ENCODE measurements at regions not wholly inside any gene's neighbourhood (a gene's known extent, or its start where the extent isn't known, plus 50 kb on each side); places are given as distances from the start of the nearest gene placed in this dataset.
"Not testable (repeated sequence)": the region's sequence is repeated elsewhere in the genome, so short reads cannot be mapped to it uniquely, and the experiment has no call there.

GRCh38 chr12:97656548-97656947, 193.9 kb downstream of the RMST start:
- H3K4me3 ChIP-seq; H3K9me1 ChIP-seq (ENCODE audit: control insufficient read depth, insufficient read depth, low read length); H3K36me3 ChIP-seq (ENCODE audit: control insufficient read depth, insufficient read depth, low read length); H3K27me3 ChIP-seq (ENCODE audit: control insufficient read depth in 2 of 2, insufficient read depth in 2 of 2, low read length in 2 of 2); H3K4me1 ChIP-seq (replicated peaks in 1 of 2; ENCODE audit: control insufficient read depth in 2 of 2, insufficient read depth in 2 of 2, low read length in 2 of 2); BruUV-seq (replicated peaks); ATAC-seq; in situ Hi-C loops (cut with MboI); H3K9ac ChIP-seq (ENCODE audit: insufficient read depth in 1 of 2, low read depth in 2 of 2, low read length in 2 of 2); H3K79me2 ChIP-seq (ENCODE audit: control insufficient read depth, insufficient read depth, low read length); FAIRE-seq; H2AFZ ChIP-seq (ENCODE audit: low read depth, low read length); DNase-seq (ENCODE audit: extremely low read depth in 1 of 4, low spot score in 3 of 4); H3K27ac ChIP-seq (ENCODE audit: extremely low read depth, low read depth, low read length); H3K4me2 ChIP-seq (ENCODE audit: insufficient read depth, low read length); H3K9me3 ChIP-seq (replicated peaks; ENCODE audit: control insufficient read depth, insufficient read depth, low read depth, low read length); intact Hi-C loops (cut with micrococcal nuclease); CTCF ChIA-PET (ENCODE audit: low intra/inter-chr PET ratio); POLR2A ChIA-PET; H4K20me1 ChIP-seq (replicated peaks; ENCODE audit: control insufficient read depth, insufficient read depth, low read length): not testable (repeated sequence)
- 1% methylated on average over 8 of the region's 19 CpGs for WGBS (ENCODE audit: insufficient coverage, low coverage, missing lambda C conversion rate)

GRCh38 chr12:97659117-97659880, 196.7 kb downstream of the RMST start:
- H3K9me3 ChIP-seq (replicated peaks; ENCODE audit: control insufficient read depth, insufficient read depth, low read depth, low read length): no peaks in the 10 kb centered on the region; the same call in 1 of the 2 replicates
- no peak overlapping the region for H3K4me2 ChIP-seq (ENCODE audit: insufficient read depth, low read length)
- no peaks in the 10 kb centered on the region for H3K9me1 ChIP-seq (ENCODE audit: control insufficient read depth, insufficient read depth, low read length)
- POLR2A ChIA-PET: no interaction called here
- in situ Hi-C loops (cut with MboI) (no loop called here), intact Hi-C loops (cut with micrococcal nuclease) (no loop called here)
- BruUV-seq (replicated peaks): no TSS peak
- 3% methylated on average over 3 of the region's 3 CpGs for WGBS (ENCODE audit: insufficient coverage, low coverage, missing lambda C conversion rate)
- no peaks in the 10 kb centered on the region for H3K27me3 ChIP-seq (ENCODE audit: control insufficient read depth in 2 of 2, insufficient read depth in 2 of 2, low read length in 2 of 2)
- H3K79me2 ChIP-seq (ENCODE audit: control insufficient read depth, insufficient read depth, low read length): no peaks in the 10 kb centered on the region
- no peaks in the 10 kb centered on the region for H3K4me1 ChIP-seq (replicated peaks in 1 of 2; ENCODE audit: control insufficient read depth in 2 of 2, insufficient read depth in 2 of 2, low read length in 2 of 2)
- CTCF ChIA-PET (ENCODE audit: low intra/inter-chr PET ratio): no interaction called here
- no peak for FAIRE-seq
- H3K36me3 ChIP-seq (ENCODE audit: control insufficient read depth, insufficient read depth, low read length): no peaks in the 10 kb centered on the region
- no peak overlapping the region for H3K9ac ChIP-seq (ENCODE audit: insufficient read depth in 1 of 2, low read depth in 2 of 2, low read length in 2 of 2)
- H3K4me3 ChIP-seq: no peak overlapping the region
- DNase-seq (ENCODE audit: extremely low read depth in 1 of 4, low spot score in 3 of 4): no peak
- TF ChIP-seq ZNF134 (CRISPR knock-in tag; conservative IDR thresholded peaks at IDR 0.05): no peak
- no peak for TF ChIP-seq ZC3H4 (CRISPR knock-in tag; IDR thresholded peaks at IDR 0.05; ENCODE audit: borderline replicate concordance)
- no peak for TF ChIP-seq KAT2B (IDR thresholded peaks at IDR 0.05; ENCODE audit: low read depth, low read length)
- no peak for TF ChIP-seq ZNF408 (CRISPR knock-in tag; IDR thresholded peaks at IDR 0.05; ENCODE audit: low read depth)
- no peak for TF ChIP-seq JUN (IDR thresholded peaks at IDR 0.05; ENCODE audit: borderline replicate concordance, low read depth, low read length)
- no peak for TF ChIP-seq JUN (CRISPR knock-in tag; IDR thresholded peaks at IDR 0.05; ENCODE audit: borderline replicate concordance)
- no peak for TF ChIP-seq ZFP30 (CRISPR knock-in tag; IDR thresholded peaks at IDR 0.05; ENCODE audit: borderline replicate concordance)
- no peak for TF ChIP-seq ILK (tag; IDR thresholded peaks at IDR 0.05; ENCODE audit: borderline replicate concordance, low read depth)
- no peak for TF ChIP-seq NKRF (IDR thresholded peaks at IDR 0.05; ENCODE audit: borderline replicate concordance)
- no peak for TF ChIP-seq ZNF740 (CRISPR knock-in tag; IDR thresholded peaks at IDR 0.05)
- TF ChIP-seq ZNF740 (tag; IDR thresholded peaks at IDR 0.05): no peak
- TF ChIP-seq ZNF507 (tag; conservative IDR thresholded peaks at IDR 0.05): no peak
- no peak for ATAC-seq
- H4K20me1 ChIP-seq (replicated peaks; ENCODE audit: control insufficient read depth, insufficient read depth, low read length): no peaks in the 10 kb centered on the region
- H2AFZ ChIP-seq (ENCODE audit: low read depth, low read length): no peak overlapping the region
- H3K27ac ChIP-seq (ENCODE audit: extremely low read depth, low read depth, low read length): no peak overlapping the region

Measured in K562 (cell line).